ENCODE measurements at regions not wholly inside any gene's neighbourhood (a gene's known extent, or its start where the extent isn't known, plus 50 kb on each side); places are given as distances from the start of the nearest gene placed in this dataset.

GRCh38 chr1:29946057-29946456 is 709.7 kb downstream of the PTPRU start:
- BruUV-seq (replicated peaks) = no TSS peak

More at GRCh38 chr1:29946057-29946456, 709.7 kb downstream of the PTPRU start:
- DNase-seq (ENCODE audit: low read depth, low spot score) = no peak
- no peaks in the 10 kb centered on the region for H3K4me1 ChIP-seq (ENCODE audit: control insufficient read depth in 1 of 2, insufficient read depth in 2 of 2, low read length in 2 of 2)
- no peaks in the 10 kb centered on the region for H3K36me3 ChIP-seq (ENCODE audit: control insufficient read depth in 1 of 2, insufficient read depth in 2 of 2, low read length in 2 of 2)
- no peak overlapping the region for H3K4me3 ChIP-seq (replicated peaks in 1 of 2; ENCODE audit: low read depth in 1 of 2, low read length in 2 of 2)
- no peak overlapping the region for H2AFZ ChIP-seq (ENCODE audit: low read depth, low read length, poor library complexity, severe bottlenecking)
- no peak overlapping the region for H3K27ac ChIP-seq (ENCODE audit: low read depth, low read length)
- ChIA-PET POLR2A (no interaction called here), CTCF (no interaction called here), RAD21 (ENCODE audit: low non-redundant PET in 1 of 2, low total read pairs in 2 of 2, uncharacterized antibody in 2 of 2, unreplicated experiment in 2 of 2) (no interaction called here)
- H4K20me1 ChIP-seq (ENCODE audit: insufficient read depth) = no peaks in the 10 kb centered on the region
- H3K4me2 ChIP-seq (ENCODE audit: low read length) = no peak overlapping the region
- H3K9me2 ChIP-seq (ENCODE audit: insufficient read depth) = no peaks in the 10 kb centered on the region
- TF ChIP-seq SP1 (IDR thresholded peaks at IDR 0.05; ENCODE audit: low read depth) (no peak), YY1 (IDR thresholded peaks at IDR 0.05; ENCODE audit: extremely low read depth, insufficient replicate concordance, low read depth, low read length) (no peak), POLR2A (IDR thresholded peaks at IDR 0.05; ENCODE audit: borderline replicate concordance, extremely low read depth, insufficient read depth, insufficient read length) (no peak), CEBPB (IDR thresholded peaks at IDR 0.05; ENCODE audit: low read depth) (no peak), CBX3 (IDR thresholded peaks at IDR 0.05; ENCODE audit: low read depth) (no peak), ZNF274 (IDR thresholded peaks at IDR 0.05; ENCODE audit: low read depth, low read length) (no peak), ELF1 (IDR thresholded peaks at IDR 0.05; ENCODE audit: borderline replicate concordance, low read depth) (no peak), ZFX (IDR thresholded peaks at IDR 0.05) (no peak), RAD21 (IDR thresholded peaks at IDR 0.05; ENCODE audit: low read depth) (no peak), FOSL1 (IDR thresholded peaks at IDR 0.05; ENCODE audit: low read depth) (no peak), EZH2phosphoT487 (IDR thresholded peaks at IDR 0.05; ENCODE audit: borderline replicate concordance) (no peak), EGR1 (IDR thresholded peaks at IDR 0.05; ENCODE audit: low read depth) (no peak)
- TF ChIP-seq, protein P1, sequence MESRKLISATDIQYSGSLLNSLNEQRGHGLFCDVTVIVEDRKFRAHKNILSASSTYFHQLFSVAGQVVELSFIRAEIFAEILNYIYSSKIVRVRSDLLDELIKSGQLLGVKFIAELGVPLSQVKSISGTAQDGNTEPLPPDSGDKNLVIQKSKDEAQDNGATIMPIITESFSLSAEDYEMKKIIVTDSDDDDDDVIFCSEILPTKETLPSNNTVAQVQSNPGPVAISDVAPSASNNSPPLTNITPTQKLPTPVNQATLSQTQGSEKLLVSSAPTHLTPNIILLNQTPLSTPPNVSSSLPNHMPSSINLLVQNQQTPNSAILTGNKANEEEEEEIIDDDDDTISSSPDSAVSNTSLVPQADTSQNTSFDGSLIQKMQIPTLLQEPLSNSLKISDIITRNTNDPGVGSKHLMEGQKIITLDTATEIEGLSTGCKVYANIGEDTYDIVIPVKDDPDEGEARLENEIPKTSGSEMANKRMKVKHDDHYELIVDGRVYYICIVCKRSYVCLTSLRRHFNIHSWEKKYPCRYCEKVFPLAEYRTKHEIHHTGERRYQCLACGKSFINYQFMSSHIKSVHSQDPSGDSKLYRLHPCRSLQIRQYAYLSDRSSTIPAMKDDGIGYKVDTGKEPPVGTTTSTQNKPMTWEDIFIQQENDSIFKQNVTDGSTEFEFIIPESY (IDR thresholded peaks at IDR 0.05; ENCODE audit: extremely low read depth, insufficient replicate concordance, low read length) = no peak
- TF ChIP-seq, protein P2, sequence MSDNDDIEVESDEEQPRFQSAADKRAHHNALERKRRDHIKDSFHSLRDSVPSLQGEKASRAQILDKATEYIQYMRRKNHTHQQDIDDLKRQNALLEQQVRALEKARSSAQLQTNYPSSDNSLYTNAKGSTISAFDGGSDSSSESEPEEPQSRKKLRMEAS (IDR thresholded peaks at IDR 0.05) = no peak
- no peak overlapping the region for H3K9ac ChIP-seq (ENCODE audit: low read length)
- H3K79me2 ChIP-seq (ENCODE audit: insufficient read depth, low read length) = no peaks in the 10 kb centered on the region
- intact Hi-C loops (cut with micrococcal nuclease) = no loop called here
- no peaks in the 10 kb centered on the region for H3K9me3 ChIP-seq (ENCODE audit: control insufficient read depth in 1 of 2, insufficient read depth in 1 of 2, low read depth in 1 of 2, low read length in 2 of 2)
- peaks cover 29% of the 10 kb centered on the region for H3K27me3 ChIP-seq (ENCODE audit: insufficient read depth, low read length)
- no peak for ATAC-seq

All from HCT116 (cell line).